ENCODE measurements at regions not wholly inside any gene's neighbourhood (a gene's known extent, or its start where the extent isn't known, plus 50 kb on each side); places are given as distances from the start of the nearest gene placed in this dataset.
"Not testable (repeated sequence)": the region's sequence is repeated elsewhere in the genome, so short reads cannot be mapped to it uniquely, and the experiment has no call there.

DNA sequence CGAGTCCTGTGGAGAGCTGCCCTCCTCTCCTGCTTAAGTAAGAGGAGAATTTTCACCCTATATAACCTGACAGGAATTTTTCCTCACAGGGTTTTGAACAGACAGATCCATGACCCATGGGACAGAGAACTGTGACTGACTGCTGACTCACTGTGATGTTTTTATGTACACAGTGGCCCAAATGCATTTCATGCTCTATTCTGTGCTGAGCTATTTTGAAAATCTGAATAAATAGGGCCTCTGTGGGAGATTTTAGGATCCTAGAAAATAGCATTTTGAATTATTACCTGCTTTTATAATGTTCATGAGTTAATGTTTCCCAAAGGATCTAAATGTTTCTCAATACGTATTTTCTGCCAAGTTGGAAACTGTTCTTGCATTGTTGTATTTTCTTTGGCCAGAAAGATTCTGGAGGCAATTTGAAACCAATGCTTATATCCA, 577.4 kb downstream of the HTR1B start:
- intact Hi-C loops (cut with micrococcal nuclease) = no loop called here
- ATAC-seq (no peak), DNase-seq (no peak)

DNA sequence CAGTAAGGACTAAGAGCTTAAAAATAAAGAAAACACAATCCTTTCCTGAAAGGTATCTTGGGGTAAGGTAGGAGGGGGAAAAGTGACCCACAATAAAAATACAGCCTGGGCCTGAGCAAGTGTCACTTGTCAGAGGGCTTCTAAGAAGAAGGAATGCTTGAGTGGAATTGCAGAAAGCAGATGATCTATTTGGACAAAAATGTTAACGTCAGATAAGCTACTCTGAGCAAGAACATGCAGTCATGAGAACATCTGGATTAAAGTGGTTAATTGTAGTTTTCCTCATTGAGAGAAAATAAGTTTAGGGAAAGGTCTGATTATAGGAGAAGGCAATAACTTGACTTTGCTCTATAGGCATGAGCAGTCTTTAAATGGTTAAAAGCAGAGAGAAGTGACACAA, 581.9 kb downstream of the HTR1B start:
- intact Hi-C loops (cut with micrococcal nuclease) = no loop called here
- ATAC-seq (peak; percentile 28), DNase-seq (no peak)

DNA sequence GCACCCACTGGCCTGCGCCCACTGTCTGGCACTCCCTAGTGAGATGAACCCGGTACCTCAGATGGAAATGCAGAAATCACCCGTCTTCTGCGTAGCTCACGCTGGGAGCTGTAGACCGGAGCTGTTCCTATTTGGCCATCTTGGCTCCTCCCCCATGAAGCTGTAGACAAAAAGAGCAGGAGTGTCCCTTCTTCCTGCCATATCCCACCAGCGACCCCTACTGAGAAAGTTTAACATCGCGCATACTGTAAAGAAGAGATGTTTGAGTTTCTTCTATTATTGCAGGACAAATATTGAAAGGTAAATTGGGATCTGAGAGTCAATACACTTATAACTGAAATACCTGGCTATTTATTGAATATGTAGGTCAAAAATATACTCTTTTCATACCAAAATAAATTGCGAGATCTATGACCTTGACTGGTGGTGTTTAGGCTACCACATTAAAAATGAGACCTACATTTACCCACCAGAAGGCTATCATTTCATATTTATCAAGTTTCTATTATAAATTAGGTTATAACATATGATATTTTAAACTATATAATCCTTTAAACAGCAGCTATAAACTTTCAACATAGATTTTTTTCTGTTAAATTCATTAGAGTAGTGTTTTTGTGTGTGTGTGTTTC, 586.3 kb downstream of the HTR1B start:
- ATAC-seq = peak; percentile 57
- no peak for DNase-seq
- intact Hi-C loops (cut with micrococcal nuclease) = no loop called here

DNA sequence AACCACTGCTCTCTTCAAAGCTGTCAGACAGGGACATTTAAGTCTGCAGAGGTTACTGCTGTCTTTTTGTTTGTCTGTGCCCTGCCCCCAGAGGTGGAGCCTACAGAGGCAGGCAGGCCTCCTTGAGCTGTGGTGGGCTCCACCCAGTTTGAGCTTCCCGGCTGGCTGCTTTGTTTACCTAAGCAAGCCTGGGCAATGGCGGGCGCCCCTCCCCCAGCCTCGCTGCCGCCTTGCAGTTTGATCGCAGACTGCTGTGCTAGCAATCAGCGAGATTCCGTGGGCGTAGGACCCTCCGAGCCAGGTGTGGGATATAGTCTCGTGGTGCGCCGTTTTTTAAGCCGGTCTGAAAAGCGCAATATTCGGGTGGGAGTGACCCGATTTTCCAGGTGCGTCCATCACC, 586.9 kb downstream of the HTR1B start:
- ATAC-seq; intact Hi-C loops (cut with micrococcal nuclease): not testable (repeated sequence)
- peak; percentile 20 for DNase-seq

DNA sequence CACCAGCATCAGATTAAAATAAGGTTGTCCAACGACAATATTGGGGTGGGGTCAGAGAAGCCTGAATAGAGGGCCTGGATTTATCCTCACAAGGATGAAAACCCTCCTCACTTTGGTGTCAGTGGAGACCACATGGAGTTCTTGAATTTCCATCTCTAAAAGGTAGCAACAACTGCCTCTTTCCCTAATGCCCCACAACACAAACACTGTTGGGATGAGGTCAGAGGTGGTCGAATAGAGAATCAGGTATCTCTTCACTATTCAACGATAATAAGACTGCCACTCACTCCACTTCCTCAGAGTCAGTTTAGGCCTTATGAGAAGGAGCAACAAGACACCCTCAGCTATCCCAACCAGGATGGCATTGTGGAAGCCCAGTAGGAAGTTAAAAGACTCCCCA, 596.1 kb downstream of the HTR1B start:
- no peak for ATAC-seq
- intact Hi-C loops (cut with micrococcal nuclease) = no loop called here
- DNase-seq = no peak

DNA sequence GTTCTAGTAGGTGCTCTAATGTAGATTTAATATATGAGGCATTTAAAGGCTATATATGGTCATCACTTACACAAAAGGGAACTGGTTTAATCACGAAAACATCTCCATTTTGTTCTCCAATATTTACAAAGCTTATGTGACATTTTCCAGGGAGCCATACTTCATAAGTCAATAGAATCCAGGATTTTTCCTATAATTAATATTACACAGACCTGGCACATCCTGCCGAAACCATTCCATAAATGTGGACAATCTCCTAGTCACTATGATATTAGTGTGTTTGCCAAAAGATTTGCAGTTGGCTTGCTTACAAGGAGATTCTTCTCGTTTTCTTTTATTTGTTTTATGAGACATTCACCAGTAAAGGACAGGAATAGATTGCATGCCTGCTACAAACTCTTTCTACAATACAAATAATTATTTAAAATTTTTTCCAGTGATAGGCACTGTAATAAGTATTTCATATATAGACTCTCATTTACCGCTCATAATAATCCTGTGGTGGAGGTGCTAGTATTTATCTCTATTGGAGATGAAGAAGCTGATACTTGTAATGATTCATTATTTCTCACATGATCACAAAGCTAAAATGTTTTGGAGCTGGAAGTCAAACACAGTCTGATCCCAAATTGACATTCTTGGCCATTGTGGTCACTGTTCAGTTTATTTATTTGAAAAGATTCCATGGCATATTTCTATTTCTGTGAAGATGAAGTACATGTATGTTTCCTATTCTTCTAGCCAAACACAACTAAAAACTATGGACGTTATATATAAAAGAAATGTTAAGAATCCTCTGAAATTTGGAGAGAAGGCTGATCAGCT, 597.0 kb downstream of the HTR1B start:
- no peak for ATAC-seq
- DNase-seq = no peak
- intact Hi-C loops (cut with micrococcal nuclease) = no loop called here

DNA sequence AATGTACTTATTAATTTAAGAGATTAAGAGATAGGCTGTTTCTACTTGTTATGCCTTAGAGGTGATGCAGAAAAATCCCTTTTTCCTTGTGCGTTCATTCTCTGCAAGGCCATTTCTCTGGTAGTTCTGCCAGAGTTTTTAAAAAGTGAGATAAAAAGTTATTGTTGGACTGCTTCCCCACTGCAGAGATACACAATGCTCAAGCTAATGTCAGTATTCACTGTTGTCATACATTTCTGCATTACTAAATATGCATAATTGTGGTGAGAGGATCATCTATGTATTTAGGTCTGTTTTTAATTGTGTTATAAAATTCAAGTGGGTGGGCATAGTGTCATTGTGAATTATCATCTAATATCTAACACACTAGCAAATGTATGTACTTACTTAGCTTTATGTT, 600.4 kb downstream of the HTR1B start:
- DNase-seq = no peak
- intact Hi-C loops (cut with micrococcal nuclease) = no loop called here
- ATAC-seq = no peak

DNA sequence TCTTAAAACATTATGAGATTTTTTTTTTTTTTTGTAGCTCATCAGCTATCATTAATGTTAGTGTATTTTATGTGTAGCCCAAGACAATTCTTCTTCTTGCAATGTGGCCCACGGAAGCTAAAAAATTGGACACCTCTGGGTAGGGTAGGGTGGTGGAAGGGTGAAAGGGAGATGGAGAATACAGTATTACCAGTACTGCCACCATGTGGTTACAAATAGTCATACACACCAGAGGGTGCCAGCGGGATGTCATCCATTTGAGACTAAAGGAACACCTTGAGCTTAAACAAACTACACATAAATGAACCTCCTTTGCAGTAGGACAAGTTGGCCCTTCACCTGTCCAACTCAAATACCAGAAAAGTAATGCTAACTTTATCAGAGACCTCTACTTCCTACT, 601.9 kb downstream of the HTR1B start:
- intact Hi-C loops (cut with micrococcal nuclease) = no loop called here
- peak; percentile 19 for ATAC-seq
- no peak for DNase-seq

DNA sequence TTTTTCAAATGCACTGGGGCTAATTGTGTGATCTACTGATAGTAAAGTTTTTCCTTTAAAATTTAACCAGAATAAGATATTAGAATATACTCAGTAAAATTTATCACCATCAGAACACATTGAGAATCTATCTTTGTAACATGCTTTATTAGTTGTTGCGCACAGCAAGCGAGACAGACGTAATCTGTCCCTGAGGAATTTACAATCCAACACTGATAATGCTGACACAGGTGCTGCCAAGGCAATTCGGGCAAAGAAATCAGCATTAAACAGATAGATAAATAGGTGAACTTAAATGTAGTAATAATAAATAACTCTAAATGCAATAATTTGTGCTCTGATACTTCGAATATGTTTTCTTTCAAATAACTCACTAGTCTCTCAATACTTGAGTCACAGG, 607.2 kb downstream of the HTR1B start:
- DNase-seq (no peak), ATAC-seq (no peak)
- intact Hi-C loops (cut with micrococcal nuclease) = no loop called here

DNA sequence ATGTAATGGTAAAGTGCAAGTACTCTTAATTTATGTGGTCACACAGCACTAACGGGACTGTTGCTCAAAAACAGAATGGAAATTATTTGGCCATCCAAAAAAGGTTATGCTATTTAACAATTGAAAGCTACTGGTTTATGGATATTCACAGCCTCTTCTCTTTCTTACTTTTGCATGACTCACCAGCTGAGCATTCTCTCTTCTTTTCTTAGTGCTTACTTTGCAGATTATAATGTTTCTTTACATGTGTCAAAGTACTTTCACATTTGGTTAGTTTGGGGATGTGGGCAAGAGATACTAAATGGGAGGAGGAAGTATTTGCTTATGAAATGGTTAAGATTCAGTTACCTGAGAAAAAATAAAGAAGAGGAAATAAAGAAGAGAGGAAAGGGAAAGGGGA, 610.5 kb downstream of the HTR1B start:
- DNase-seq (no peak), ATAC-seq (no peak)
- intact Hi-C loops (cut with micrococcal nuclease) = no loop called here

DNA sequence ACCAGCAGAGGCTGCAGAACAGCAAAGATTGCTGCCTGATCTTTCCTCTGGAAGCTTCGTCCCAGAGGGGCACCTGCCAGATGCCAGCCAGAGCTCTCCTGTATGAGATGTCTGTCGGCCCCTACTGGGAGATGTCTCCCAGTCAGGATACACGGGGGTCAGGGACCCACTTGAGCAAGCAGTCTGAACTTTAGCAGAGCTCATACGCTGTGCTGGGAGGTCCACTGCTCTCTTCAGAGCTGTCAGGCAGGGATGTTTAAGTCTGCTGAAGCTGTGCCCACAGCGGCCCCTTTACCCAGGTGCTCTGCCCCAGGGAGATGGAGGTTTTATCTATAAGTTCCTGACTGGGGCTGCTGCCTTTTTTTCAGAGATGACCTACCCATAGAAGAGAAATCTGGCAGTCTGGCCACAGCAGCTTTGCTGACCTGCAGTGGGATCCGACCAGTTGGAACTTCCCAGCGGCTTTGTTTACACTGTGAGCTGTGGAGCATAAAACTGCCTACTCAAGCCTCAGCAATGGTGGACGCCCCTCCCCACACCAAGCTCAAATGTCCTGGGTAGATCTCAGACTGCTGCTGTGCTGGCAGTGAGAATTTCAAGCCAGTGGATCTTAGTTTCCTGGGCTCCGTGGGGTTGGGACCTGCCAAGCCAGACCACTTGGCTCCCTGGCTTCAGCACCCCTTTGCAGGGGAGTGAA, 613.9 kb downstream of the HTR1B start:
- intact Hi-C loops (cut with micrococcal nuclease); DNase-seq; ATAC-seq: not testable (repeated sequence)

DNA sequence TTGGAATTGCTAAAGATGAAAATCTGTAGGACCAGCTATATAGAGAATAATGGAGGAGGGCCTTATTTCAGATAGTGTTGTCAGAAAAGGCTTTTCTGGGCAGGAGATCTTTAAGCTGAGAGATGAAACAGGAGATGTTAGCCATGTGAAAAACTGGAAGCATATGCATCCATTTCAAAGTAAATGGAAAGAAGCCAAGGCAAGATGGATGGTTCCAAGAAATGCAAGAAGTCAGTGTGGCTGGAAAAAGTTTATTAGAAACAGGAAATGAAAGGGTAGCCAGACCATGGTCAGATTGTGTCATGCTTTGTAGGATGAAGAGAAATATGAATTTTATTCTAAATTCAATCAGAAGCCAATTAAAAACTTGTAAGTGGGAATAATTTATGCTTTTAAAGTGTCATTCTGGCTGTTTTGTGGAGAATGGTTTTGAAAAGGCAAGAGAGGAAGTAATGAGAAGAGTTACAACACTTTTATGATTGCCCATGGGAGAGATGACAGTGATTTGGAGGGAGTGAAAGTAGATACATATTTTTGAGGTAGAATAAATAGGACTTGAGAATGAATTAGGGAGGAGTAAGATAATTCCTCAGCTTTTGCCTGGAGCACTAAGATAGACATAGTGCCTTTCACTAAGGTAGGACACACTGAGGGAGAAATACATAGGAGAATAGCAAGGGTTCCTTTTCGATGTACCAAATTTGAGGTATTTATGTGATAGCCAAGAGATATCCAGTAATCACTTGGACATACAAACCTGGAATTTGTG, 620.1 kb downstream of the HTR1B start:
- intact Hi-C loops (cut with micrococcal nuclease) = no loop called here
- no peak for ATAC-seq

DNA sequence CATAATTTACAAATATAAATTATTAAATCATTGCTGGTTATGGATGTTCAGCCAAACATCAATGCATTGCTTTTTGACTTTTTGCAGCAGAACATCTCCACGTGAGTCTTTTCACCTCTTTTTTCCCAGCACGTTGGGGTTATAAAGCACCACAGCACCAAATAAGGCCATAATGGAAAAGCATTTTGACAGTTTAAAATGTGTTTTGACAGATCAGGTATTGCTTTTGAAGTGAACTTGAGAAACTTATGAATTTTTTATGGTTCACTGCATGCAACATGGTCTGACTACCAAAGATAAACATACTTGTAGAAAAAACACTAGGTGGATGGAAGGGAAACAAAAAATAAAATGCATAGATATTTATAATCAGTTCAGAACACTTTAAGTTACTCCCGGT, 622.4 kb downstream of the HTR1B start:
- ATAC-seq (no peak), DNase-seq (no peak)
- intact Hi-C loops (cut with micrococcal nuclease) = no loop called here

More for the DNA sequence above, 620.1 kb downstream of the HTR1B start:
- no peak for DNase-seq

DNA sequence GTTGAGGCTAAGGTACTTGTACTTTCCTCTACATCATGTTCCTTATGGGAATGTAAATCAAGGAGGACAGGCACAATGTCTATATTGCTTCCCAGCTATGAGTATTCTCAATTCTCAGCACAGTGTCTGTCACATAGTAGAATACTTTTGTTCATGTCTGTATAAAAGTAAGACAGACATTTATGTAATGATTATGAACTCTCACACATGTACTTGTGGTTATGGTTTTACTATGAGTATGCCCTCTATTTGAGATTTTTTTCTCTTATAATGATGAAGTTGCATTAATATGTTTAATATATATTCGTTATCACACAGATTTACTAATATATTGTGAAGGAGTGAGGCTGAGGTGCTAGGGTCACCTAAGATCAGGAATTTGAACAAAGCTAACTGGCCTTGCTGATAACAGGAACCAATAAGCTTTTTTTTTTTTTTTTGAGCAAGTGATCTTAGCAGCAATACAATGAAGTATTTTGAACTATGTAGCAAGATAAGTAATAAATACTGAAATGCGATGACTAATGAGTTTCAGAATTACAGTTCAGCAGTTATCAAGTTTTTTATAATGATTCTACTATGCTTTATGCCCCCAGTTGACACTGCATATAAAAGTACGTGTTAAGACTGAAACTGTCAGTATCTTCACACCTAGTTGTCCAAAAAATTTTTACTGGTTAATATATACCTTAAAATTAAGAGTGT, 623.1 kb downstream of the HTR1B start:
- DNase-seq (no peak), ATAC-seq (no peak)
- intact Hi-C loops (cut with micrococcal nuclease) = no loop called here

DNA sequence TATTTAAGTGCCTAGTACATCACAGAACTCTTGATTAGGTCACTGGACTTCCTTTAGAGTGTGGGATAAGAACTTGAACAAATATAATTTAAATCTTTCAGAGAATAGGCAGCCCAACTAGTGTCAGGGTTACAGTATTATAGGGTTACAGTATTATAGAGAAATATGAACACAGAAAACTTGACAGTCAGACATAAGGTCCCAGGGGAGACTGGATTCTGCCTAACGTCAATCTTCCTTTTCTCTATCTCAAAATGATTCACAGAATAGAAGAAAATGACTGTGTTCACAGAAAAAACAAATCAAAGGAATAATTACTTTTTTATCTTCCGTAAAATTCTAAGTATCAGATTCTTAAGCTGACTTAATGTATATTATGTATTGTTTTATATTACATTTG, 623.8 kb downstream of the HTR1B start:
- intact Hi-C loops (cut with micrococcal nuclease) = no loop called here
- DNase-seq (no peak), ATAC-seq (no peak)

DNA sequence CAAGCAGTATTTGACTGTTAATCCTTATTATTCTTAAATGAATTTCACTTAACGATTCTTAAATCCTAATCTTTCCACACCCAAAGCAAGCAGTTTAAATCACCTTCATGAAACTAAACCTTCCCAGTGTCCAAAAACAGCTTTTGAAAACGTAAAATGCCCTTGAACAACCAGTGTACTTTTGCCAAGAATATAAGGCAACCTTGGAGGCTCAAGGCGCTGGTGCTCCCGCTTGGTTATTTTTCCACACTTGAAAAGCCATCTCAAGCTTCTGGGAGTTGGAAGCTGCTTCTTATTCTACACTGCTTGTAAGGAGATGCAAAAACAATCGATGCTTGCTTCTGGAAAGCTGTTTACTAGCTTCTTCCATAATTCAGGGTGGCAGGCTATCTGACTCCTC, 625.7 kb downstream of the HTR1B start:
- DNase-seq (no peak), ATAC-seq (no peak)
- intact Hi-C loops (cut with micrococcal nuclease) = no loop called here

DNA sequence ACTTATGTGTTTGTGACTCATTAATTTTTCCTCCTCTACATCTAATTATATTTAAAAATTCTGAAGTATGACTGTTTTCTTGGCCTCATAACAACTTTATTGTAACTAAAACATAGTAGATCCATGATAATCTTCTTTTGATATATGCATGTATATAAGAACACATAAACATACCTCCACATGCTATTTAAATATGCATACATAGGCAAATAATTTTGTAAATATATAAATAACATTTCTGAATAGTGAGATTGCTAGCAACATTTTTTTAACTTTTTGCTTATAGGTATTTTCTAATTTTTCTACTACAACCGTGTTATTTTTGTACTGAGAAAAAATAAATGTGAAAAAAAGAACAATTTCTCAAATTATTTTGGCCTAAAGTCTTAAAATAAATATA, 627.6 kb downstream of the HTR1B start:
- no peak for DNase-seq
- ATAC-seq = no peak
- intact Hi-C loops (cut with micrococcal nuclease) = no loop called here

DNA sequence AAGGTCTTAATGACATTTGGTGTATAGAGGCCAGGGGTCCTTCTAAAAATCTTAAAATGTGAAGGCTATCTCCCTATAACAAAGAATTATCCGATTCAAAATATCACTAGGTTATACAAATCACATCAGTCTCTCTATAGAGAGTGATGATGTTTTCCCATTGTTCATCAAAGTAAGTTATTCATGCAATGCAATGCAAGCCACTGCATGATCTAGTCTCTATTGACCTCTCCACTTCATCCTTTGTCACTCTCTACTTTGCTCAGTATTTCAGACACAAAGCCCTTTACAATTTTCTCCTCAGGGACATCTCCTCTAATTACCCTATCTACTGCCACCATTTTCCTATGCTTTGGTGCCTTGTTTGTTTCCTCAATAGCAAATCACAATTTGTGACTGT, 628.0 kb downstream of the HTR1B start:
- ATAC-seq (no peak), DNase-seq (no peak)
- intact Hi-C loops (cut with micrococcal nuclease) = no loop called here

DNA sequence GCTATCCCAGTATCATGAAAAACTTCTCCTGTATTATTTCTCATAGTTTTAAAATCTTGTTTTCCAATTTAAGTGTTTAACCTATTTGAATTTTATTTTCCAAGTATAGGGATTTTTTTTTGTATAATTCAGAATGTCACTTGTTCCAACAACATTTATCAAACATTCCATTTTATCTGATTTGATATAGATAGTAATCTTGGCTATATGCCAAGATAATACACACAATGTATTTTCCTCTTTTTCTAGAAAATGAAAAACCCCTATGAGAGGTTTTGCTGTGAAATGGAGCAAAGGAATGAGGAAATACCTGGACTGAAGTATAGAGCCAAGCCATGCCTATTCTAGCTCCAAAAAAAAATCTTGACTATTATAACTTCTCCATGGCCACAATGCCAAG, 628.9 kb downstream of the HTR1B start:
- intact Hi-C loops (cut with micrococcal nuclease) = no loop called here
- ATAC-seq (no peak), DNase-seq (no peak)
